ENCODE measurements at regions not wholly inside any gene's neighbourhood (a gene's known extent, or its start where the extent isn't known, plus 50 kb on each side); places are given as distances from the start of the nearest gene placed in this dataset.

- Histone ChIP-seq H3K27ac (no peak overlapping the region), H3K4me3 (no peak overlapping the region), H3K27me3 (no peaks in the 10 kb centered on the region), H3K36me3 (no peaks in the 10 kb centered on the region), H3K9me3 (no peaks in the 10 kb centered on the region), H3K4me1 (no peaks in the 10 kb centered on the region)
- intact Hi-C loops (cut with DNase I): no loop called here
- DNase-seq (ENCODE audit: low spot score in 2 of 2): no peak
- TF ChIP-seq, protein P1, sequence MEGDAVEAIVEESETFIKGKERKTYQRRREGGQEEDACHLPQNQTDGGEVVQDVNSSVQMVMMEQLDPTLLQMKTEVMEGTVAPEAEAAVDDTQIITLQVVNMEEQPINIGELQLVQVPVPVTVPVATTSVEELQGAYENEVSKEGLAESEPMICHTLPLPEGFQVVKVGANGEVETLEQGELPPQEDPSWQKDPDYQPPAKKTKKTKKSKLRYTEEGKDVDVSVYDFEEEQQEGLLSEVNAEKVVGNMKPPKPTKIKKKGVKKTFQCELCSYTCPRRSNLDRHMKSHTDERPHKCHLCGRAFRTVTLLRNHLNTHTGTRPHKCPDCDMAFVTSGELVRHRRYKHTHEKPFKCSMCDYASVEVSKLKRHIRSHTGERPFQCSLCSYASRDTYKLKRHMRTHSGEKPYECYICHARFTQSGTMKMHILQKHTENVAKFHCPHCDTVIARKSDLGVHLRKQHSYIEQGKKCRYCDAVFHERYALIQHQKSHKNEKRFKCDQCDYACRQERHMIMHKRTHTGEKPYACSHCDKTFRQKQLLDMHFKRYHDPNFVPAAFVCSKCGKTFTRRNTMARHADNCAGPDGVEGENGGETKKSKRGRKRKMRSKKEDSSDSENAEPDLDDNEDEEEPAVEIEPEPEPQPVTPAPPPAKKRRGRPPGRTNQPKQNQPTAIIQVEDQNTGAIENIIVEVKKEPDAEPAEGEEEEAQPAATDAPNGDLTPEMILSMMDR (IDR thresholded peaks at IDR 0.05): no peak
These were observed 454.5 kb downstream of the FBXO15 start for GRCh38 chr18:73693091-73693490.

DNA sequence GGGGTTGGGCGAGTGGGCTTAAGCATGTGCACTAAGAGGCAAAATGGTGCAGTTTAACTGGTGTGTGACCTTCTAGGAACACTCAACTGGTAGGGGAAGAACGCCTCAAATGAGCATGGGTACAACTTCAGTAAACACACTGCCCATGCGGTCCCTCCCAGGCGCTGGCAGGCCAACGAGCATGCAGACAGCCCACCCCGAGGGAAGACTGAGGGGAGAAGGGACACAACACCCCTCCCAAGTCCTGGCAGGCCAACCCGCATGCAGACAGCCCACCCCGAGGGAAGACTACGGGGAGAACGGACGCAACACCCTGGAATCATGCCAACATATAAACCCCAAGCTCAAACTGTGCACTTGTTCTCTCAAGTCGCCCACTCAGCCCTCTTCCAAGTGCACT lies 456.0 kb downstream of the FBXO15 start:
- no peak for DNase-seq (ENCODE audit: low spot score in 2 of 2)
- H3K9me3 ChIP-seq: no peaks in the 10 kb centered on the region
- H3K27ac ChIP-seq: no peak overlapping the region
- no peaks in the 10 kb centered on the region for H3K36me3 ChIP-seq
- no peaks in the 10 kb centered on the region for H3K27me3 ChIP-seq
- no peaks in the 10 kb centered on the region for H3K4me1 ChIP-seq
- TF ChIP-seq, protein P1 (IDR thresholded peaks at IDR 0.05): no peak
- intact Hi-C loops (cut with DNase I): no loop called here
- H3K4me3 ChIP-seq: no peak overlapping the region

DNA sequence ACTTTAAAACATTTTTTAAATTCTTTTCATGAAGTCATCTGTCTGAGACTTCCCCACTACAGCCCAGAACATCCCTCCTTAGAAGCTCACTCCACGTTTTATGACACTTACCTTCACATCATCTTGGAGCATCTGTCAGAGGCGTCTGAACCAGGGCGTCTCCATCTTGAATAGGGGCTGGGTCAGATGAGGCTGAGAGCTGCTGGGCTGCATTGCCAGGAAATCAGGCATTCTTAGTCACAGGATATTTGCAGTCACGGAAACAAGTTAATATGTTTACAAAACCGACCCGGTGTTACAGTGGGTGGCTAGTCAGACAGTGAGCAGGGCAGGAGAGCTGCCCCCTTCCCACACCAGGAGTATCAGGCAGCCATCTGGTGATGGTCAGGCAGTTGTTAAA lies 456.5 kb downstream of the FBXO15 start:
- TF ChIP-seq, protein P1 (IDR thresholded peaks at IDR 0.05): no peak
- intact Hi-C loops (cut with DNase I): no loop called here

GRCh38 chr18:73690222-73690621 lies 457.4 kb downstream of the FBXO15 start:
- Histone ChIP-seq H3K4me1 (no peaks in the 10 kb centered on the region), H3K36me3 (no peaks in the 10 kb centered on the region), H3K27me3 (no peaks in the 10 kb centered on the region), H3K27ac (no peak overlapping the region), H3K4me3 (no peak overlapping the region), H3K9me3 (no peaks in the 10 kb centered on the region)
- intact Hi-C loops (cut with DNase I): no loop called here
- TF ChIP-seq, protein P1 (IDR thresholded peaks at IDR 0.05): no peak
- DNase-seq (ENCODE audit: low spot score in 2 of 2): no peak

More for the DNA sequence above, 456.5 kb downstream of the FBXO15 start:
- no peak for DNase-seq (ENCODE audit: low spot score in 2 of 2)
- Histone ChIP-seq H3K9me3 (no peaks in the 10 kb centered on the region), H3K27ac (no peak overlapping the region), H3K4me1 (no peaks in the 10 kb centered on the region), H3K27me3 (no peaks in the 10 kb centered on the region), H3K36me3 (no peaks in the 10 kb centered on the region), H3K4me3 (no peak overlapping the region)

GRCh38 chr18:73688851-73689711 lies 458.6 kb downstream of the FBXO15 start:
- no peak overlapping the region for H3K4me3 ChIP-seq
- H3K4me1 ChIP-seq: no peaks in the 10 kb centered on the region
- H3K36me3 ChIP-seq: no peaks in the 10 kb centered on the region
- no peak overlapping the region for H3K27ac ChIP-seq
- H3K27me3 ChIP-seq: no peaks in the 10 kb centered on the region
- intact Hi-C loops (cut with DNase I): no loop called here
- no peaks in the 10 kb centered on the region for H3K9me3 ChIP-seq
- DNase-seq (ENCODE audit: low spot score in 2 of 2): no peak
- TF ChIP-seq, protein P1 (IDR thresholded peaks at IDR 0.05): no peak

Measured in ascending aorta (tissue), 2 donors.